K562 (cell line): ENCODE measurements at regions not wholly inside any gene's neighbourhood (a gene's known extent, or its start where the extent isn't known, plus 50 kb on each side); places are given as distances from the start of the nearest gene placed in this dataset.

Experiments used
- ATF1 ChIP-seq, 2 experiments: fragments of 450-650 bp in 1 of 2; IDR thresholded peaks; 2 replicates each; pipeline ENCODE4 v1.6.1; 2016; ENCODE audit warnings: missing compliant biosample characterization in 1 of 2, missing genetic modification characterization in 1 of 2
- BRD9 ChIP-seq: fragments of 450-650 bp; IDR thresholded peaks from 2 replicates; pipeline ENCODE4 v1.6.1; 2018; ENCODE audit warnings: low read depth; ENCODE audit not compliant: partially characterized antibody
- GMEB1 ChIP-seq: fragments of 250-450 bp; sonication (Bioruptor Pico); IDR thresholded peaks from 2 replicates; pipeline ENCODE4 v1.4.0; 2020; ENCODE audit warnings: mild to moderate bottlenecking
- HCFC1 ChIP-seq: IDR thresholded peaks from 2 replicates; pipeline ENCODE4 v1.6.1; 2012; ENCODE audit warnings: low read depth, low read length, improper control_type of control experiment
- KLF10 ChIP-seq: fragments of 250-450 bp; sonication (Bioruptor Pico); IDR thresholded peaks from 2 replicates; pipeline ENCODE4 v1.6.1; 2021; ENCODE audit warnings: matching md5 sums
- MAFG ChIP-seq: fragments of 450-650 bp; conservative IDR thresholded peaks from 2 replicates; pipeline ENCODE4 v1.6.1; 2016; ENCODE audit warnings: missing genetic modification characterization, missing compliant biosample characterization
- SMAD1 ChIP-seq: fragments of 150-350 bp; IDR thresholded peaks from 2 replicates; pipeline ENCODE4 v1.6.1; 2014; ENCODE audit warnings: low read length, low read depth; ENCODE audit not compliant: partially characterized antibody
- TAF1 ChIP-seq: IDR thresholded peaks from 2 replicates; pipeline ENCODE4 v1.6.1; 2011; ENCODE audit warnings: mild to moderate bottlenecking, low read length, moderate library complexity; ENCODE audit not compliant: insufficient read depth, control insufficient read depth, severe bottlenecking; ENCODE audit errors: extremely low read depth
- ZNF668 ChIP-seq: fragments of 250-450 bp; sonication (Bioruptor Pico); IDR thresholded peaks from 2 replicates; pipeline ENCODE4 v1.8.0; 2022; ENCODE audit warnings: mild to moderate bottlenecking, inconsistent platforms
- ZNF780A ChIP-seq: fragments of 250-450 bp; sonication (Bioruptor Pico); IDR thresholded peaks from 2 replicates; pipeline ENCODE4 v1.5.0; 2021; ENCODE audit warnings: mild to moderate bottlenecking
- TF ChIP-seq, protein P1 (sequence below), 2 experiments: fragments of 250-450 bp in 1 of 2; fragments of 450-650 bp in 1 of 2; sonication (Bioruptor Pico) in 1 of 2; IDR thresholded peaks; 2 replicates each; pipeline versions ENCODE4 v1.6.1 to v1.8.0; 2016 to 2021; ENCODE audit warnings: mild to moderate bottlenecking in 2 of 2, moderate library complexity in 2 of 2, missing compliant biosample characterization in 1 of 2, missing genetic modification characterization in 1 of 2
- TF ChIP-seq, protein P2 (sequence below), 3 experiments: fragments of 200-800 bp in 1 of 3; fragments of 250-450 bp in 1 of 3; fragments of 450-650 bp in 1 of 3; sonication (Bioruptor Pico) in 1 of 3; sonication (Bioruptor generic) in 1 of 3; formaldehyde crosslinking in 1 of 3; IDR thresholded peaks; 2 replicates each; pipeline versions ENCODE4 v1.6.1 to v1.8.0; 2016 to 2022; ENCODE audit warnings: mild to moderate bottlenecking in 2 of 3, missing genetic modification characterization in 2 of 3, missing compliant biosample characterization in 1 of 3, moderate library complexity in 1 of 3

DNA sequence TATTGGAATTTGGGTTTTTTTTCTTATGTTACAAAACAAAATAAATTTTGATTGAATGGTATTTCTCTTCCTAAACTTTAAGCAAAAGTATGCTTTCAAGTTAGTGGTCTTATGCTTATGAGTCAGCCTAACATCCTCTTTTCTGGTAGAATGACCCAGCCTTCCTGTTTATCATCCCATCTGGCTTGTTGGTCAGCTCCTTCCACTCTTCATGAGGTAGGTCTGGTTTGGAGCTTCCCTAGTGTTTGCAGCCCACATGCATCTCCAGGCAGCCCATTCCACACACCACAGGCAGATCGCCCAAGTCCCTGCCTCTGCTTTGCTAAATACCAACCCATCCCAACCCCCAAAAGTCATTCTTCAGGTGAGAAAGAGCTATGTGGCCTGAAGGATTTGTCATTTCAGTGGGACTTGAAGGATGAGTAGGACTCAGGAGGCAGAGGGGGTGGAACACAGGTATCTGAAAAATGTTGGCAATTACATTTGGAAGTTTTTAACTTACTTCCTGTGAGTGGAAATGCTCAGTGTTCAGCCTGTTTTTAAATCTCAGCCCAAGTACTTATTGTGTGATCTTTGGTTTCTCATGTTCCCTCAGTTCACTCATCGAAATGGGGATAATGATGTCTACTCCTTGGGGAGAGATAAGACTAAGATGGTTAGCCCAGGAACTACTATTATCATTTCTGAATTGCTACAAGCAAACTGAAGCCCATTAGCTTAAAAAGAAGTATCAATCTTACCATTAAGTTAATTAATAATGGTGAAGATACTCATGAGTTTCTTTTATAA is 294.0 kb downstream of the ADGB start (continued):
- TF ChIP-seq KLF10 (CRISPR knock-in tag) (peak; percentile 40; the same call in 1 of the 2 replicates), ZNF780A (0 out of 2 replicates have a peak, but pooled peaks have one; percentile 74), GMEB1 (CRISPR knock-in tag) (peak; percentile 4; the same call in 1 of the 2 replicates), BRD9 (peak; percentile 81), HCFC1 (no peak), ZNF668 (CRISPR knock-in tag) (0 out of 2 replicates have a peak, but pooled peaks have one; percentile 21), TAF1 (peak; percentile 55), MAFG (tag) (peak; percentile 33; the same call in 1 of the 2 replicates), ATF1 (CRISPR knock-in tag; IDR thresholded peaks at IDR 0.05) (no peak), ATF1 (tag; IDR thresholded peaks at IDR 0.05) (peak; percentile 69), SMAD1 (peak; percentile 78)
- TF ChIP-seq, protein P1, sequence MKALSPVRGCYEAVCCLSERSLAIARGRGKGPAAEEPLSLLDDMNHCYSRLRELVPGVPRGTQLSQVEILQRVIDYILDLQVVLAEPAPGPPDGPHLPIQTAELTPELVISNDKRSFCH (CRISPR knock-in tag; IDR thresholded peaks at IDR 0.05) = no peak
- TF ChIP-seq, protein P1 (tag; IDR thresholded peaks at IDR 0.05) = peak; percentile 84
- TF ChIP-seq, protein P2, sequence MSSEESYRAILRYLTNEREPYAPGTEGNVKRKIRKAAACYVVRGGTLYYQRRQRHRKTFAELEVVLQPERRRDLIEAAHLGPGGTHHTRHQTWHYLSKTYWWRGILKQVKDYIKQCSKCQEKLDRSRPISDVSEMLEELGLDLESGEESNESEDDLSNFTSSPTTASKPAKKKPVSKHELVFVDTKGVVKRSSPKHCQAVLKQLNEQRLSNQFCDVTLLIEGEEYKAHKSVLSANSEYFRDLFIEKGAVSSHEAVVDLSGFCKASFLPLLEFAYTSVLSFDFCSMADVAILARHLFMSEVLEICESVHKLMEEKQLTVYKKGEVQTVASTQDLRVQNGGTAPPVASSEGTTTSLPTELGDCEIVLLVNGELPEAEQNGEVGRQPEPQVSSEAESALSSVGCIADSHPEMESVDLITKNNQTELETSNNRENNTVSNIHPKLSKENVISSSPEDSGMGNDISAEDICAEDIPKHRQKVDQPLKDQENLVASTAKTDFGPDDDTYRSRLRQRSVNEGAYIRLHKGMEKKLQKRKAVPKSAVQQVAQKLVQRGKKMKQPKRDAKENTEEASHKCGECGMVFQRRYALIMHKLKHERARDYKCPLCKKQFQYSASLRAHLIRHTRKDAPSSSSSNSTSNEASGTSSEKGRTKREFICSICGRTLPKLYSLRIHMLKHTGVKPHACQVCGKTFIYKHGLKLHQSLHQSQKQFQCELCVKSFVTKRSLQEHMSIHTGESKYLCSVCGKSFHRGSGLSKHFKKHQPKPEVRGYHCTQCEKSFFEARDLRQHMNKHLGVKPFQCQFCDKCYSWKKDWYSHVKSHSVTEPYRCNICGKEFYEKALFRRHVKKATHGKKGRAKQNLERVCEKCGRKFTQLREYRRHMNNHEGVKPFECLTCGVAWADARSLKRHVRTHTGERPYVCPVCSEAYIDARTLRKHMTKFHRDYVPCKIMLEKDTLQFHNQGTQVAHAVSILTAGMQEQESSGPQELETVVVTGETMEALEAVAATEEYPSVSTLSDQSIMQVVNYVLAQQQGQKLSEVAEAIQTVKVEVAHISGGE (CRISPR knock-in tag; IDR thresholded peaks at IDR 0.05) = peak in 1 of 3 experiments; percentile 53; a peak in 2 of 6 replicates
